ENCODE measurements at regions not wholly inside any gene's neighbourhood (a gene's known extent, or its start where the extent isn't known, plus 50 kb on each side); places are given as distances from the start of the nearest gene placed in this dataset.

- Histone ChIP-seq H3K9ac (ENCODE audit: insufficient read length, low read depth) (no peak overlapping the region), H3K4me1 (ENCODE audit: insufficient read depth, insufficient read length) (no peaks in the 10 kb centered on the region), H3K36me3 (ENCODE audit: insufficient read depth, insufficient read length, low read length) (no peaks in the 10 kb centered on the region), H3K4me3 (ENCODE audit: insufficient read length, low read depth) (no peak overlapping the region), H3K9me3 (ENCODE audit: insufficient read depth, low read length) (no peaks in the 10 kb centered on the region), H3K27me3 (ENCODE audit: insufficient read depth, insufficient read length) (no peaks in the 10 kb centered on the region)
- TF ChIP-seq ZNF274 (IDR thresholded peaks at IDR 0.05; ENCODE audit: low read depth, low read length) (no peak), SUZ12 (IDR thresholded peaks at IDR 0.05; ENCODE audit: extremely low read depth, insufficient read depth, insufficient read length) (no peak), YY1 (IDR thresholded peaks at IDR 0.05; ENCODE audit: insufficient read depth, insufficient read length) (no peak)
- no peak for DNase-seq (ENCODE audit: low read depth, low spot score)
These were observed 608.2 kb upstream of the CCDC54 start for GRCh38 chr3:106768941-106769480.

- no peak for TF ChIP-seq ZNF274 (IDR thresholded peaks at IDR 0.05; ENCODE audit: low read depth, low read length)
- TF ChIP-seq YY1 (IDR thresholded peaks at IDR 0.05; ENCODE audit: insufficient read depth, insufficient read length) = no peak
- TF ChIP-seq SUZ12 (IDR thresholded peaks at IDR 0.05; ENCODE audit: extremely low read depth, insufficient read depth, insufficient read length) = no peak
- no peak for DNase-seq (ENCODE audit: low read depth, low spot score)
- no peaks in the 10 kb centered on the region for H3K27me3 ChIP-seq (ENCODE audit: insufficient read depth, insufficient read length)
These were observed 603.4 kb upstream of the CCDC54 start for GRCh38 chr3:106773795-106774194.

GRCh38 chr3:106783231-106783630 lies 594.0 kb upstream of the CCDC54 start:
- Histone ChIP-seq H3K27me3 (ENCODE audit: insufficient read depth, insufficient read length) (no peaks in the 10 kb centered on the region), H3K36me3 (ENCODE audit: insufficient read depth, insufficient read length, low read length) (no peaks in the 10 kb centered on the region), H3K4me1 (ENCODE audit: insufficient read depth, insufficient read length) (no peaks in the 10 kb centered on the region), H3K9me3 (ENCODE audit: insufficient read depth, low read length) (no peaks in the 10 kb centered on the region), H3K4me3 (ENCODE audit: insufficient read length, low read depth) (no peak overlapping the region), H3K9ac (ENCODE audit: insufficient read length, low read depth) (no peak overlapping the region)
- TF ChIP-seq ZNF274 (IDR thresholded peaks at IDR 0.05; ENCODE audit: low read depth, low read length) = no peak
- TF ChIP-seq SUZ12 (IDR thresholded peaks at IDR 0.05; ENCODE audit: extremely low read depth, insufficient read depth, insufficient read length) = no peak
- no peak for TF ChIP-seq YY1 (IDR thresholded peaks at IDR 0.05; ENCODE audit: insufficient read depth, insufficient read length)
- no peak for DNase-seq (ENCODE audit: low read depth, low spot score)

More at GRCh38 chr3:106773795-106774194, 603.4 kb upstream of the CCDC54 start:
- Histone ChIP-seq H3K36me3 (ENCODE audit: insufficient read depth, insufficient read length, low read length) (no peaks in the 10 kb centered on the region), H3K9ac (ENCODE audit: insufficient read length, low read depth) (no peak overlapping the region), H3K4me1 (ENCODE audit: insufficient read depth, insufficient read length) (no peaks in the 10 kb centered on the region), H3K4me3 (ENCODE audit: insufficient read length, low read depth) (no peak overlapping the region), H3K9me3 (ENCODE audit: insufficient read depth, low read length) (no peaks in the 10 kb centered on the region)

- H3K9me3 ChIP-seq (ENCODE audit: insufficient read depth, low read length) = no peaks in the 10 kb centered on the region; the same call in 1 of the 2 replicates
- no peaks in the 10 kb centered on the region for H3K4me1 ChIP-seq (ENCODE audit: insufficient read depth, insufficient read length)
- H3K27me3 ChIP-seq (ENCODE audit: insufficient read depth, insufficient read length) = no peaks in the 10 kb centered on the region
- TF ChIP-seq ZNF274 (IDR thresholded peaks at IDR 0.05; ENCODE audit: low read depth, low read length) = no peak
- TF ChIP-seq YY1 (IDR thresholded peaks at IDR 0.05; ENCODE audit: insufficient read depth, insufficient read length) = no peak
- no peak for TF ChIP-seq SUZ12 (IDR thresholded peaks at IDR 0.05; ENCODE audit: extremely low read depth, insufficient read depth, insufficient read length)
- H3K36me3 ChIP-seq (ENCODE audit: insufficient read depth, insufficient read length, low read length) = no peaks in the 10 kb centered on the region
- no peak for DNase-seq (ENCODE audit: low read depth, low spot score)
- H3K9ac ChIP-seq (ENCODE audit: insufficient read length, low read depth) = no peak overlapping the region
- H3K4me3 ChIP-seq (ENCODE audit: insufficient read length, low read depth) = no peak overlapping the region
These were observed 588.0 kb upstream of the CCDC54 start for GRCh38 chr3:106789276-106789675.

GRCh38 chr3:106792716-106793115 lies 584.5 kb upstream of the CCDC54 start:
- H3K9me3 ChIP-seq (ENCODE audit: insufficient read depth, low read length) = no peaks in the 10 kb centered on the region; the same call in 1 of the 2 replicates
- H3K4me1 ChIP-seq (ENCODE audit: insufficient read depth, insufficient read length) = no peaks in the 10 kb centered on the region
- H3K27me3 ChIP-seq (ENCODE audit: insufficient read depth, insufficient read length) = no peaks in the 10 kb centered on the region
- H3K36me3 ChIP-seq (ENCODE audit: insufficient read depth, insufficient read length, low read length) = no peaks in the 10 kb centered on the region
- no peak for TF ChIP-seq YY1 (IDR thresholded peaks at IDR 0.05; ENCODE audit: insufficient read depth, insufficient read length)
- no peak for TF ChIP-seq ZNF274 (IDR thresholded peaks at IDR 0.05; ENCODE audit: low read depth, low read length)
- no peak for TF ChIP-seq SUZ12 (IDR thresholded peaks at IDR 0.05; ENCODE audit: extremely low read depth, insufficient read depth, insufficient read length)
- no peak overlapping the region for H3K9ac ChIP-seq (ENCODE audit: insufficient read length, low read depth)
- H3K4me3 ChIP-seq (ENCODE audit: insufficient read length, low read depth) = no peak overlapping the region
- no peak for DNase-seq (ENCODE audit: low read depth, low spot score)

GRCh38 chr3:106794442-106794841 lies 582.8 kb upstream of the CCDC54 start:
- no peaks in the 10 kb centered on the region for H3K4me1 ChIP-seq (ENCODE audit: insufficient read depth, insufficient read length)
- no peaks in the 10 kb centered on the region; the same call in 1 of the 2 replicates for H3K9me3 ChIP-seq (ENCODE audit: insufficient read depth, low read length)
- H3K36me3 ChIP-seq (ENCODE audit: insufficient read depth, insufficient read length, low read length) = no peaks in the 10 kb centered on the region
- no peak for DNase-seq (ENCODE audit: low read depth, low spot score)
- no peaks in the 10 kb centered on the region for H3K27me3 ChIP-seq (ENCODE audit: insufficient read depth, insufficient read length)
- TF ChIP-seq SUZ12 (IDR thresholded peaks at IDR 0.05; ENCODE audit: extremely low read depth, insufficient read depth, insufficient read length) (no peak), YY1 (IDR thresholded peaks at IDR 0.05; ENCODE audit: insufficient read depth, insufficient read length) (no peak), ZNF274 (IDR thresholded peaks at IDR 0.05; ENCODE audit: low read depth, low read length) (no peak)
- H3K4me3 ChIP-seq (ENCODE audit: insufficient read length, low read depth) = no peak overlapping the region
- no peak overlapping the region for H3K9ac ChIP-seq (ENCODE audit: insufficient read length, low read depth)

- no peaks in the 10 kb centered on the region; the same call in 1 of the 2 replicates for H3K9me3 ChIP-seq (ENCODE audit: insufficient read depth, low read length)
- no peak overlapping the region for H3K4me3 ChIP-seq (ENCODE audit: insufficient read length, low read depth)
- DNase-seq (ENCODE audit: low read depth, low spot score) = no peak
- H3K9ac ChIP-seq (ENCODE audit: insufficient read length, low read depth) = no peak overlapping the region
- H3K36me3 ChIP-seq (ENCODE audit: insufficient read depth, insufficient read length, low read length) = no peaks in the 10 kb centered on the region
- no peaks in the 10 kb centered on the region for H3K27me3 ChIP-seq (ENCODE audit: insufficient read depth, insufficient read length)
- H3K4me1 ChIP-seq (ENCODE audit: insufficient read depth, insufficient read length) = no peaks in the 10 kb centered on the region
- TF ChIP-seq SUZ12 (IDR thresholded peaks at IDR 0.05; ENCODE audit: extremely low read depth, insufficient read depth, insufficient read length) = no peak
- TF ChIP-seq YY1 (IDR thresholded peaks at IDR 0.05; ENCODE audit: insufficient read depth, insufficient read length) = no peak
- TF ChIP-seq ZNF274 (IDR thresholded peaks at IDR 0.05; ENCODE audit: low read depth, low read length) = no peak
These were observed 581.7 kb upstream of the CCDC54 start for GRCh38 chr3:106795553-106795952.
